Astrocyte of the spinal cord (primary cell): ENCODE measurements at regions not wholly inside any gene's neighbourhood (a gene's known extent, or its start where the extent isn't known, plus 50 kb on each side); places are given as distances from the start of the nearest gene placed in this dataset.
A peak's percentile ranks its signal among the peaks of the same experiment; 100 is the strongest.

Source experiments
- DNase-seq: peaks from one replicate; pipeline ENCODE4 v3.0.0; 2011; ENCODE audit warnings: low read depth, low spot score
- H3K4me3 ChIP-seq: 2 replicates; pipeline ENCODE4 v1.5.1; 2011; ENCODE audit warnings: low read depth, mild to moderate bottlenecking, low read length, moderate library complexity
- CTCF ChIP-seq: IDR thresholded peaks from 2 replicates; pipeline ENCODE4 v1.5.1; 2012; ENCODE audit warnings: low read depth, mild to moderate bottlenecking, low read length, inconsistent platforms
- in situ Hi-C: cut with HindIII; loops from 2 replicates; pipeline ENCODE4 v1.10.0; 2017; ENCODE audit warnings: low sequenced_read_pairs

- DNase-seq, result peak; percentile 97
- no peak overlapping the region for H3K4me3 ChIP-seq
- in situ Hi-C loops, result loop anchor here (10.0 kb wide), 1 partner anchor 130 kb away; the partner anchor contains the start of gene CHSY1
- TF ChIP-seq CTCF, result no peak
These were observed 127.0 kb downstream of the CHSY1 start for GRCh38 chr15:101124731-101125451.

- TF ChIP-seq CTCF, result no peak
- DNase-seq, result peak; percentile 14
- in situ Hi-C loops, result loop anchor here (10.0 kb wide), 1 partner anchor 131 kb away; the partner anchor contains the start of gene CHSY1
These were observed 128.5 kb downstream of the CHSY1 start for GRCh38 chr15:101123222-101123910.

GRCh38 chr15:101122806-101123205, 129.0 kb downstream of the CHSY1 start:
- H3K4me3 ChIP-seq, result no peak overlapping the region
- no peak for TF ChIP-seq CTCF
- in situ Hi-C loops, result loop anchor here (10.0 kb wide), 1 partner anchor 132 kb away; the partner anchor contains the start of gene CHSY1
- no peak for DNase-seq

More at GRCh38 chr15:101123222-101123910, 128.5 kb downstream of the CHSY1 start:
- H3K4me3 ChIP-seq, result no peak overlapping the region

GRCh38 chr15:101122266-101122665, 129.6 kb downstream of the CHSY1 start:
- TF ChIP-seq CTCF, result no peak
- in situ Hi-C loops, result loop anchor here (10.0 kb wide), 1 partner anchor 133 kb away; the partner anchor contains the start of gene CHSY1
- no peak for DNase-seq
- H3K4me3 ChIP-seq, result no peak overlapping the region

GRCh38 chr15:101121511-101122090, 130.2 kb downstream of the CHSY1 start:
- in situ Hi-C loops, result loop anchor here (10.0 kb wide), 1 partner anchor 133 kb away; the partner anchor contains the start of gene CHSY1
- no peak overlapping the region for H3K4me3 ChIP-seq
- peak; percentile 56 for TF ChIP-seq CTCF
- peak; percentile 76 for DNase-seq

GRCh38 chr15:101120987-101121386, 130.9 kb downstream of the CHSY1 start:
- in situ Hi-C loops, result loop anchor here (10.0 kb wide), 1 partner anchor 134 kb away; the partner anchor contains the start of gene CHSY1
- DNase-seq, result no peak
- H3K4me3 ChIP-seq, result no peak overlapping the region
- no peak for TF ChIP-seq CTCF
